AG09319 (cell line): ENCODE measurements at regions not wholly inside any gene's neighbourhood (a gene's known extent, or its start where the extent isn't known, plus 50 kb on each side); places are given as distances from the start of the nearest gene placed in this dataset.

ENCODE experiments used
- DNase-seq: peaks from one replicate; pipeline ENCODE4 v3.0.0-alpha.2; 2010; ENCODE audit warnings: low read depth; ENCODE audit errors: extremely low read depth
- CTCF ChIP-seq: IDR thresholded peaks from 2 replicates; pipeline ENCODE4 v1.5.1; 2011; ENCODE audit warnings: low read depth, mild to moderate bottlenecking, inconsistent platforms, low read length, moderate library complexity

- TF ChIP-seq CTCF: no peak
- no peak for DNase-seq
Observed at GRCh38 chr10:92789786-92790185, 58.5 kb upstream of the EXOC6 start.

GRCh38 chr10:92790440-92790839 is 57.9 kb upstream of the EXOC6 start:
- no peak for TF ChIP-seq CTCF
- no peak for DNase-seq

- DNase-seq: no peak
- TF ChIP-seq CTCF: no peak
Observed at GRCh38 chr10:92792661-92793060, 55.7 kb upstream of the EXOC6 start.
